ENCODE measurements at regions not wholly inside any gene's neighbourhood (a gene's known extent, or its start where the extent isn't known, plus 50 kb on each side); places are given as distances from the start of the nearest gene placed in this dataset.
"Not testable (repeated sequence)": the region's sequence is repeated elsewhere in the genome, so short reads cannot be mapped to it uniquely, and the experiment has no call there.

- no peak for DNase-seq
Measured at GRCh38 chr21:23811805-23812204, 1795.5 kb downstream of the MRPL39 start.

DNA sequence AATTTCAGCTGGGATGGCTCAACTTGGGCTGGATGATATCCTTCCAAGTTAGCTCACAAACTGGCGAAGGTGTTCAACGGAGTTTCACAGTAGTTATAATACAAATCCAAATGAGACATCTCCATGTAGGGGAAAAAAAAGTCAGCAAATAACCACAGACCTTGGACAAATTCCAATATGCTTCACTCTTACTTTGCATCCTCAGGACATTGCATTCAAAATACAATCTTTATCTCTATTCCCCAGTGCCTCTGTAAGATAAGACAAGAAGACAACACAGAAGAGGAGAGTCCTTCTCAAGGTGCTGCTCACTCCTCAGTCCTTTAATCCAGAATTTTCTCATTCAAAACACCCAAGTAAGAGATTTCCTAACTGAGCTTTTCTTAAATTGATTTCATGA is 1797.7 kb downstream of the MRPL39 start:
- no peak for DNase-seq

DNA sequence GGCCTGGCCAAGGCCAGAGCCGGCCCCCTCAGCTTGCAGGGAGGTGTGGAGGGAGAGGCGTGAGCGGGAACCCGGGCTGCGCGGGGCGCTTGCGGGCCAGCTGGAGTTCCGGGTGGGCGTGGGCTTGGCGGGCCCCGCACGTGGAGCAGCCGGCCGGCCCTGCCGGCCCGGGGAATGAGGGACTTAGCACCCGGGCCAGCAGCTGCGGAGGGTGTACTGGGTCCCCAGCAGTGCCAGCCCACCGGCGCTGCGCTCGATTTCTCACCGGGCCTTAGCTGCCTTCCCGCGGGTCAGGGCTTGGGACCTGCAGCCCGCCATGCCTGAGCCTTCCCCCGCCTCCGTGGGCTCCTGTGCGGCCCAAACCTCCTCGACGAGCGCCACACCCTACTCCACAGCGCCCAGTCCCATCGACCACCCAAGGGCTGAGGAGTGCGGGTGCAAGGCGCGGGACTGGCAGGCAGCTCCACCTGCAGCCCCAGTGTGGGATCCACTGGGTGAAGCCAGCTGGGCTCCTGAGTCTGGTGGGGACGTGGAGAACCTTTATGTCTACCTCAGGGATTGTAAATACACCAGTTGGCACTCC is 1800.2 kb downstream of the MRPL39 start:
- not testable (repeated sequence) for DNase-seq

DNA sequence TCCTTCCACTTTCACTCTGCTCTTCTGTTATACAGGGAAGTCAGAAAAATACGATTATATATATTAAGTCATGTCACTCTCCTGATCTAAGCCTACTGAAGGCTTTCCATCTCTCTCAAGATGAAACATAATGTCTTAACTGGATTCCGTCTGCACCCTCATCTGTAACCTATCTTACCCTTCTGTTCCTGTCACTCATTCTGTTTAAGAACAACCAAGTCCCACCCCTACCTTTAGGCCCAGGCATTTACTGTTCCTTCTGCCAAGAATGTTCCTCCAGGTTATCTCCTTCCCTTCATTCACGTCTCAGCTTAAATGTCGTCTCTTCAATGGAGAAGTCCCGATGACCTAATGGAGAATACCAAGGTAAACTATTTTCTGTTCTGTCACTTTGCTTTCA is 1802.4 kb downstream of the MRPL39 start:
- no peak for DNase-seq

- DNase-seq = no peak
Measured at GRCh38 chr21:23801292-23801691, 1806.0 kb downstream of the MRPL39 start.

DNA sequence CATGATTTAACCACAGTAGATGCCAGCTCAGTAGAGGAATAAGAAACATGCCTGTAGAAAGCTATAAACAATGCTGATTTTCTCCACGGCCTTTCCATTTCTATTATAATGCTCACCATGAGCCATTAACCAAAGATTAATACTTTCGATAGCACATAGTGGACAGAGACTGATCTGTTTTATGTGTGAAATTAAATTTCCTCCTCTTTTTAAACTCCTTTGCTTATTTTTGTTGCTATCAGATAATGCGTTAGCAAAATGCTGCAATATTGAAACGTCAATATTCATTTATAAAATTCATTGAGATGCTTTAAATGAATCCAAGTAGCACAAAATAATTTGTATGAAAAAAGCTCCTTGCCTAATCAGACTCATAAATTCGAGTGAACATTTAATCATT is 1807.9 kb downstream of the MRPL39 start:
- DNase-seq = no peak

- no peak for DNase-seq
Measured at GRCh38 chr21:23792300-23792699, 1815.0 kb downstream of the MRPL39 start.

DNA sequence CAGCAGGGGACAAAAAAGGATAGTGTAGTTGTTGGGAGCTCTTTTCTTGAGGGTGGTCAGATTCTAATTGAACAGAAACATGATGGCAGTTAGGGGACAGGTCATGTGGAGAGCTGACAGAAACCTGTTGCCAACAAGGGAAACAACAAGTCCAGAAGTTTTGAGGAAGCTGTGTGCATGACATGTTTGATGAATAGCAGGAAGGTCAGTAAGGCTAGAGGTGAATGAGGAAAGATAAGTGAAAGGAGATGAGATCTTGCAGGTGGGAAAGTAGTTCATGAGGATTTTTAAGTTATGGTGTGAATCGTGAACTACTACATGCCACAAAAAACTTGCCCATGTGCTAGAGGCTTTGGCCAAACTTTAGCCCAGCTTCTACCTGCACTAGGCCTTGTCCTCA is 1817.4 kb downstream of the MRPL39 start:
- DNase-seq = no peak

DNA sequence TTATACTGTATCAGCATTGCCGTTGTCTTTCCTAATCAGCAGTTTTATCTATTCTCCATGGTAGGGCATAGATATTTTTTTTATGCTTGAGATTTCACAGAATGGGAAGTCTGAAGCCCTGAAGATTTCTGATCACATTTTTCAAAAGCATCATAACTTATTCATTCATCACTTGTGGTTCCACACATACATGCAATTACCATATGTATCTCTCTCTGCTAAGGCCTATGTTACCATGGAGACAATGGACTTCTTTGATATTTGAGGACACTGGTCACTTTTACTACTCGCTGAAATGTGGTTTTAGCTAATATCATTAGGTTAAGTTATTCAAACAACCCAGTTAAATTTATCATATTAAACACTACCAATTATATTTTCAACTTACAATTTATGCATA is 1827.0 kb downstream of the MRPL39 start:
- no peak for DNase-seq

GRCh38 chr21:23743821-23744220 is 1863.5 kb downstream of the MRPL39 start:
- no peak for DNase-seq

DNA sequence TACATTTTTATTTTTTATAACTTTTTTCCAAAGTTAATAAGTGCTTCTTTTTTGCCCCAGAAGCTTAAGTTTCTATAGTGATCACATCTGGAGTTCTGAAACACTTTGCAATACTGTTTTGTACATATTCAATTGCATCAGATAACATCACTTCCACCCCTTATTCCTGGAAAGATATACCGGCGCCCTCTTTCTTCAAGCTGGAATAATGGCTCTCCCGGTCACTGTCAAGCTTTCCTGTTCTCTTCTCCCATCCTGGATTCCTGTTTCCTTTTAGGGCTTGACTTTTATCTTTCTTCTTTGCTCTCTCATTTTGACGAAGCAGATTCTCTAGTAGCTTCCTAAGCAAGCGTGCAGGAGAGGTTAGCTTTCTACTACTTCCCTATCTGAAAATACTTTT is 1866.8 kb downstream of the MRPL39 start:
- no peak for DNase-seq

- no peak for DNase-seq
Measured at GRCh38 chr21:23732776-23733175, 1874.5 kb downstream of the MRPL39 start.

DNA sequence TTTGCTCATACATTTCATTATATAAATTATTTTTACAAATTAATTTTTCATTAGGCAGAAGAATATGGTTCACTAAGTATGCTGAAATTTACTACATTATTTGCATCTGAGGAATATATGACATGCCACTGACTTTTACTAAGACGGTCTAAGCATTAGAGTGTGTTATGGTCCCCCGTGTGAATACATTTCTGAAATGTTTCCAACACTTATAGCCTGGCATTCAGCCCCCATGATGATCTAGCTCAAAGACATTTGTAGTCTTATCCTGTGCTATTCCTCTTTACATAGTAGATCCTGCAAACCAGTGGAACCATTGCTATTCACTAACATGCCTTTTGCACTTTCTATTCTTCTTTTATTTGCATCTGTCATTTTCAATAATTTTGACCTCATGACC is 1878.0 kb downstream of the MRPL39 start:
- no peak for DNase-seq

DNA sequence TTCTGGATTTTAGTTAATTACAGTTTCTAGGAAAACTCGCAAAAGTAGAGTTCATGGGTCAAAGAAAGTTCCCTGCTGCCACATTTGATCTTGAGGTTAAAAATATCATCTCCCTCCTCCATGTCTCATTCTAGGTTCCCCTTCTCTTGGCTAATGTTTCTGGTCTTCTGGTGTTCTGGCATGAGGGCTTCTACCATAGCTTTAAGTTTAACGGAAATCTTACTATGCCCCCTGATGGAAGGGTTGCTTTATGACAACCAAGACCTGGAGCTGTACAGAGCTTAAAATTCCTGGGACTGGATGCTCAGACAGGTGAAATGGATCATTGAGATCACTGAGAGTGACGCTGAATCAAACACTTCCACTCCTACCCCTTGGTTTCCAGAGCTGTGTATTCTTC is 1881.7 kb downstream of the MRPL39 start:
- DNase-seq = no peak

DNA sequence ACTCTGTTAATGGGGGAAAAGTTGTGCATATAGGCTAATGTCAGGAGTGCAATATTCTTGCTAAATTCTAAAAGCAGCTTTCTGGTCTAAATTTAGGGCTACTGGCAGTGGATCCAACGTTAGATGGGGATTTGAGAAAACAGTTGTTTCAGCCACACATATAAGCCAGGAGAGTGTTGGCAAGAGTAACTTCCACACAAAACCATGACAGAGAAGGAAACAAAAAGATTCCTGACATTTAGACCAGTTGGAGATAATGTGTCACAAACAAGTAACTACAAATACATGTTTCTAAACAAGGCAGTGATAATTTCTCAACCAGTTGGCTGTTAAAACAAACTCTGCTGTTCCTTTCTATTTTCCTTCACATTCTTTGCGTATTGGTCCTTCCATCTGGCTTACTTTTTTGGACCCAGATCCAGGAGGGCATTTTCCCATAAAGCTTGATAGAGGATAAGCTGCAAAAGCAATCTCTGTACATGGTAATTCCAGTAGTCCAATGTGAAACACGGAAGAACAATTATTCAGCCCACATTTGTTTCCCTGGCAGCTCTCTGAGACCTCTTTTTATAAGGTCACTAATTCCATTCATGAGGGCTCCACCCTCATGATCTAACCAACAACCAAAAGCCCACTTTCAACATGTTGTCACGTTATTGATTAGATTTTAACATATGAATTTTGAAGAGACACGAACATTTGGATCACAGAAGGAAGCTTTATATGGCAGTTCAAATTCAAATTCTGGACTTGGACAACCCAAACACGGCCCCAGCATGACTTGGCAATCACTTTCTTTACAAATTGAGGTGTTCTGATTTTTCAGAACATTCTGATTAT is 1888.6 kb downstream of the MRPL39 start:
- DNase-seq = no peak

GRCh38 chr21:23712166-23712565 is 1895.1 kb downstream of the MRPL39 start:
- DNase-seq = no peak

DNA sequence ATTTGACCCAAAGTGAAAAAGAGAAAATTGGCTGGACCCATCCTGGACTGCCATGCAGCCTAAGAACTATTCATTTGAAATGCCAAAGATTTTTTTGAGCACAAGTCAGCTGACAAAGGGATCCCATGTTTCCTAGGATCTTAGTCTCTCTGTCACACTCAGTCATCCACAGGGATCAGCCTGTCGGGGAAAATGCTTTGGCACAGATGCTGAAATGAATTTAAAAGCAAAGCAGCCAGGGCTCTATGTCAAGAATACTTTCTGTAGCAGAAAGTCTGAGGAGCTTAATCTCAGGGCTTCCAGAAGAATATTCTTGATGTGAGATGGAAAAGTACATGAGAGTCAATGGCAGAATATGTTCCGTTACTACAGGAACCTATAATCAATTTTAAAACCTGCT is 1900.8 kb downstream of the MRPL39 start:
- DNase-seq = no peak

DNA sequence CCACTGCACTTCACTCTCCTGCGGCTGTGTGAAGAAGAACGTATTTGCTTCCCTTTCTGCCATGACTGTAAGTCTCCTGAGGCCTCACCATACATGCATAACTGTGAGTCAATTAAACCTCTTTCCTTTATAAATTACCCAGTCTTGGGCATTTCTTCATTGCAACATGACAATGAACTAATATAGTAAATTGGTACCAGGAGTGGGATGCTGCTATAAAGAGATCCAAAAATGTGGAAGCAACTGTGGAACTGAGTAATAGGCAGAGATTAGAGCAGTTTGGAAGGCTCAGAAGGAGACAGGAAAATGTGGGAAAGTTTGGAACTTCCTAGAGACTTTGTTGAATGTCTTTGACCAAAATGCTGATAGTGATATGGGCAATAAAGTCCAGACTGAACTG is 1907.9 kb downstream of the MRPL39 start:
- DNase-seq = no peak

- DNase-seq = no peak
Measured at GRCh38 chr21:23698619-23699018, 1908.7 kb downstream of the MRPL39 start.

DNA sequence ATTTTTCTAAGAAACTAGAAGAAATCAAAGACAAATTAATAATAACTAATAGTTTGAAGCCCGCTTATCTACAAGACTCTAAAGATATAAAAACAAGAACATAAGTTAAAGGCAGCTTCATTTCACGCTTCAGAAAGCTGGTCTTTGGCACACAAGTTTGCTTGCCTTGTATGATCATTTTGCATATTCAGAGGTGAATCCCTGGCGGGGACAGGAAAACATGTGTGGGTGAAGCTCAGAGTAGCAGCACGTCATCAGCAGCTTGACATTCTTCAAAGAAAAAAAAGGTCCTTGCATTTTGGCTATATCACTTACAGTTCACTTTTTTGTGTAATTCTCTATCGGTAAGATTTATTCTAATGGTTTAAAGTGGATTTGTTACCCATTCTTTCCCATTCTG is 1911.8 kb downstream of the MRPL39 start:
- no peak for DNase-seq

DNA sequence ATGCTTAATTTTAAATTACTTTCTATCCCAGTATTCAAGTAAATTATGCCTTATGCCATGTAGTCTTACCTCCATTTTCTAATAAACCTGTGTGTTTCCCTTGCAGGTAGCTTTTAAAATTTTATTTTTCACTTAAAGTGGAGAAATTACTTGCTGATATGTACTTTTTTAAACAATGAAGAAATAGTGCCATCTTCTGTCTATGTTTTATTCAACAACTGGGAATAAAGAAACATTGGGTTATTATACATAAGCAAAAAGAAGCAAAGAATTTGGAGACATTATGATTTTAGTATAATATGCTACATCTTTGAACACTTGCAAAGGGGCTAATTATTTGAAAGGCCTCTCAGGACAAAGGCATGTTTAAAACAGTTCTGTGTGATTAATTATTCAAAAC is 1912.9 kb downstream of the MRPL39 start:
- DNase-seq = no peak

GRCh38 chr21:23690316-23690715 is 1917.0 kb downstream of the MRPL39 start:
- DNase-seq = no peak

DNA sequence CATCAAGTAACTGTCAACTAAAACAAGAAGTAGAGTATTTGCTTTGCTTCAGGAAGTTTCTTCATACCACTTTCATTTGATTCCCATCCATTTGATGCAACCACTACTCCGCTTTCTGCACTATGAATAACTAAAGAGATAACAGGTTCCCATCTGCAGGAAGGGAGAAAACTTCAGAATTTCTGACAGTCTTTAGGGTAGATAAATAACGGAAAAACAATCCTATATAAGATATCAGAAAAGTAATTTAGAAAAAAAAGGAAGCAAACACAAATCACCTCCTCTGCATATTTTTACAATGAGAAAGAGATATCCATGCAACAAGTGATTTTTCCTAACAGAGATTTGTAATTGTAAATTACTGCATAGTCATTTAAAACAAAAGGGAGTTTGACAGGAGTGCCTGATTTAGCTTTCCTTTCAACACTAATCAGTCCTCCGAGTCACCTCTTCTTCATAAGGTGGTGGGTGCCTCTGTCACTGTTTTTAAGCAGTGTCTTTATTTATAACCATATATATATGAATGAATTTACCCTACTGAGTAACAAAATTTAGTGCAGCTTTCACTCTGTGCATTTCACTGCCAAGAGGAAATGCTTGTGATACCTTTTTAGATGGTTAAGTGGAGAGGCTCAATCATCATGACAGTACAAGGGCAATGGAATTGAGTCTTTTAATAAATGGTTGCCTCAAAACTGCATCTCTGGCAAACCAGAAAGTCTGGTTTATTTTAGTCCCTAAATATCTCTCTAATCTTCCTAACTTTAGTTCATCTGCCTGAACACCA is 1920.4 kb downstream of the MRPL39 start:
- no peak for DNase-seq

DNA sequence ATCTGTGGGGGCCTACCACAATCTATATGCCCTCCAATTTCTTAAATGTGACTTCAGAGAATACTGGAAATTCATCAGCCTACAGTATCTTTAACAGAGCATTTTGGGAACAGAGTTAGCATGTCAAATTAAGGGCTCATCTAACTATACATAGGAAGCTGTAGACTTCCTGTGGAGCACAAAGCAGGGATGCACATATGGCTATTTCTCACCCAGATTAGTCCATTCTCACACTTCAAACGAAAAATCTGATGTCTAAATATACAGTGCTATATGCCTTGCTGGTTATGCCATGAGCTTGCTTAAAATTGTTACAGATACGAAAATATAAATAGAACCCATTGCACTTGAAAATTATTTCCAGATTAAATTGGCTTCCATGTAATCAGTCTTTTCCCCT is 1922.8 kb downstream of the MRPL39 start:
- no peak for DNase-seq

Measured in CD4-positive, alpha-beta T cell treated with Interferon alpha-2 for 1 hour (primary cell).